Thoracic aorta (tissue), 2 donors: ENCODE measurements at regions not wholly inside any gene's neighbourhood (a gene's known extent, or its start where the extent isn't known, plus 50 kb on each side); places are given as distances from the start of the nearest gene placed in this dataset.

Experiments used
- ATAC-seq: fragments of 150-250 bp; one replicate; pipeline ENCODE4 v1.8.0; 2017; ENCODE audit warnings: low read depth; ENCODE audit not compliant: insufficient number of reproducible peaks, low FRiP score
- DNase-seq: peaks from one replicate; pipeline ENCODE4 v3.0.0-alpha.2; 2020; ENCODE audit warnings: low spot score
- H3K27ac ChIP-seq, 2 donors: fragments of 200-600 bp; sonication (generic); 1 replicate in 1 of 2; 2 replicates in 1 of 2; pipeline ENCODE4 v1.5.1; 2016; ENCODE audit warnings: mild to moderate bottlenecking in 2 of 2, moderate library complexity in 2 of 2
- H3K27me3 ChIP-seq: fragments of 200-600 bp; sonication (generic); replicated peaks from 2 replicates; pipeline ENCODE4 v1.6.0; 2016; ENCODE audit warnings: mild to moderate bottlenecking; ENCODE audit not compliant: insufficient read depth
- H3K36me3 ChIP-seq: fragments of 200-600 bp; sonication (generic); one replicate; pipeline ENCODE4 v1.5.1; 2016
- H3K4me1 ChIP-seq, 2 donors: fragments of 200-600 bp; sonication (generic); 1 replicate in 1 of 2; 2 replicates in 1 of 2; pipeline versions ENCODE4 v1.5.1 to v1.6.0; 2016; ENCODE audit warnings: low read depth in 2 of 2, mild to moderate bottlenecking in 1 of 2; ENCODE audit not compliant: control insufficient read depth in 1 of 2
- H3K4me3 ChIP-seq: fragments of 200-600 bp; sonication (generic); 2 replicates; pipeline ENCODE4 v1.5.1; 2016; ENCODE audit warnings: mild to moderate bottlenecking
- H3K9me3 ChIP-seq: fragments of 200-600 bp; sonication (generic); 2 replicates; pipeline ENCODE4 v1.5.1; 2016
- CTCF ChIP-seq: fragments of 200-600 bp; sonication (generic); IDR thresholded peaks from one replicate; pipeline ENCODE4 v1.5.1; 2019; ENCODE audit warnings: antibody characterized with exemption

- no peak for ATAC-seq
- H3K36me3 ChIP-seq: no peaks in the 10 kb centered on the region
Observed at GRCh38 chr14:23816371-23816770, 137.2 kb upstream of the DHRS4 start.

GRCh38 chr14:23817164-23817767 lies 136.3 kb upstream of the DHRS4 start:
- H3K4me1 ChIP-seq: no peaks in the 10 kb centered on the region
- H3K27me3 ChIP-seq: no peaks in the 10 kb centered on the region
- no peak for TF ChIP-seq CTCF
- no peak for ATAC-seq
- no peaks in the 10 kb centered on the region for H3K36me3 ChIP-seq
- H3K9me3 ChIP-seq: peaks cover 10% of the 10 kb centered on the region
- no peak for DNase-seq
- no peak overlapping the region for H3K27ac ChIP-seq
- H3K4me3 ChIP-seq: no peak overlapping the region

More at GRCh38 chr14:23816371-23816770, 137.2 kb upstream of the DHRS4 start:
- Histone ChIP-seq H3K27me3 (no peaks in the 10 kb centered on the region), H3K9me3 (peaks cover 10% of the 10 kb centered on the region), H3K4me3 (no peak overlapping the region), H3K4me1 (no peaks in the 10 kb centered on the region), H3K27ac (no peak overlapping the region)
- TF ChIP-seq CTCF: no peak
- no peak for DNase-seq

- no peak for TF ChIP-seq CTCF
- no peaks in the 10 kb centered on the region for H3K36me3 ChIP-seq
- no peak overlapping the region for H3K27ac ChIP-seq
- ATAC-seq (no peak), DNase-seq (no peak)
- no peaks in the 10 kb centered on the region for H3K27me3 ChIP-seq
- H3K9me3 ChIP-seq: no peaks in the 10 kb centered on the region
- peaks cover 0 to 6% of the 10 kb centered on the region in 2 donors for H3K4me1 ChIP-seq
- no peak overlapping the region for H3K4me3 ChIP-seq
Observed at GRCh38 chr14:23827100-23827892, 126.3 kb upstream of the DHRS4 start.

- Histone ChIP-seq H3K27ac (no peak overlapping the region), H3K9me3 (no peaks in the 10 kb centered on the region), H3K4me3 (no peak overlapping the region), H3K27me3 (no peaks in the 10 kb centered on the region), H3K36me3 (no peaks in the 10 kb centered on the region), H3K4me1 (peaks cover 0 to 6% of the 10 kb centered on the region in 2 donors)
- TF ChIP-seq CTCF: no peak
- ATAC-seq (no peak), DNase-seq (no peak)
Observed at GRCh38 chr14:23828001-23828400, 125.6 kb upstream of the DHRS4 start.

- Histone ChIP-seq H3K27me3 (no peaks in the 10 kb centered on the region), H3K4me1 (peaks cover 0 to 6% of the 10 kb centered on the region in 2 donors), H3K27ac (no peak overlapping the region), H3K36me3 (no peaks in the 10 kb centered on the region), H3K9me3 (no peaks in the 10 kb centered on the region), H3K4me3 (no peak overlapping the region)
- no peak for TF ChIP-seq CTCF
- ATAC-seq (no peak), DNase-seq (no peak)
Observed at GRCh38 chr14:23828616-23829015, 125.0 kb upstream of the DHRS4 start.
